ENCODE measurements at regions not wholly inside any gene's neighbourhood (a gene's known extent, or its start where the extent isn't known, plus 50 kb on each side); places are given as distances from the start of the nearest gene placed in this dataset.

DNA sequence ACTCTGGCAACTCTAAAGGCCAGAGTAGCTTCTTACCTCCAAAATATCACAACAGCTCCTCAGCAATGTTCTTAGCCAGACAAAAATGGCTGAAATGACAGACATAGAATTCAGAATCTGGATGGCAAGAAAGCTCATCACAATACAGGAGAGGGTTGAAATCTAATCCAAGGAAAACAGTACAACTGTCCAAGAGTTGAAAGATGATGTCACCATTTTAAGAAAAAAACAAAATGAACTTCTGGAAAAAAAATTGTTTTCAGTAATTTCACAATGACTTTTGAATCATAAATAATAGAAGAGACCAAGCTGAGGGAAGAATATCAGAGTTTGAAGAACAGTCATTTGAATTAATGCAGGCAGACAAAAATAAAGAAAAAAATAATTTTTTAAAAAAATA lies 479.5 kb downstream of the ZWINT start:
- DNase-seq (ENCODE audit: low read depth) = no peak
- no peak overlapping the region for H3K4me3 ChIP-seq (ENCODE audit: low read depth, low read length)
- TF ChIP-seq, protein P1, sequence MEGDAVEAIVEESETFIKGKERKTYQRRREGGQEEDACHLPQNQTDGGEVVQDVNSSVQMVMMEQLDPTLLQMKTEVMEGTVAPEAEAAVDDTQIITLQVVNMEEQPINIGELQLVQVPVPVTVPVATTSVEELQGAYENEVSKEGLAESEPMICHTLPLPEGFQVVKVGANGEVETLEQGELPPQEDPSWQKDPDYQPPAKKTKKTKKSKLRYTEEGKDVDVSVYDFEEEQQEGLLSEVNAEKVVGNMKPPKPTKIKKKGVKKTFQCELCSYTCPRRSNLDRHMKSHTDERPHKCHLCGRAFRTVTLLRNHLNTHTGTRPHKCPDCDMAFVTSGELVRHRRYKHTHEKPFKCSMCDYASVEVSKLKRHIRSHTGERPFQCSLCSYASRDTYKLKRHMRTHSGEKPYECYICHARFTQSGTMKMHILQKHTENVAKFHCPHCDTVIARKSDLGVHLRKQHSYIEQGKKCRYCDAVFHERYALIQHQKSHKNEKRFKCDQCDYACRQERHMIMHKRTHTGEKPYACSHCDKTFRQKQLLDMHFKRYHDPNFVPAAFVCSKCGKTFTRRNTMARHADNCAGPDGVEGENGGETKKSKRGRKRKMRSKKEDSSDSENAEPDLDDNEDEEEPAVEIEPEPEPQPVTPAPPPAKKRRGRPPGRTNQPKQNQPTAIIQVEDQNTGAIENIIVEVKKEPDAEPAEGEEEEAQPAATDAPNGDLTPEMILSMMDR (conservative IDR thresholded peaks at IDR 0.05; ENCODE audit: low read depth, low read length) = no peak

DNA sequence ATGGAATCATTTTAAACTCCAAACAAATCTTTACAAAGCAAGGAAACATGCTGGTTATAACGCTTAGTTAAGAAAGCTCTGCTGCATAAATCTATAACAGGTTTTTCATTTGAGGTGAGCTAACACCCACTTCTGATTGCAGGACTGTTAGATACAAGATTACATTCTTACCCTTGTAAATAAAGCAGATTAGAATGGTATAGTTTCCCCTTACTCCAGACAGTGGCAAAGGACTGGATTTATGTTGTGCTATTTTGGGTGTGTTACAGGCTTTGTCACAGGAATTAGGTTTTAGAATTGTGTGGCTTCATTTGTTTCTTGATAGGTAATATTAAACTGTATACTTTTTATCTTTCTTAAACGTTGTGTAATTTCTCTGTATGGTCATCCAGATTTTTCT lies 487.6 kb downstream of the ZWINT start:
- TF ChIP-seq, protein P1 (conservative IDR thresholded peaks at IDR 0.05; ENCODE audit: low read depth, low read length) = no peak
- H3K4me3 ChIP-seq (ENCODE audit: low read depth, low read length) = no peak overlapping the region
- no peak for DNase-seq (ENCODE audit: low read depth)

DNA sequence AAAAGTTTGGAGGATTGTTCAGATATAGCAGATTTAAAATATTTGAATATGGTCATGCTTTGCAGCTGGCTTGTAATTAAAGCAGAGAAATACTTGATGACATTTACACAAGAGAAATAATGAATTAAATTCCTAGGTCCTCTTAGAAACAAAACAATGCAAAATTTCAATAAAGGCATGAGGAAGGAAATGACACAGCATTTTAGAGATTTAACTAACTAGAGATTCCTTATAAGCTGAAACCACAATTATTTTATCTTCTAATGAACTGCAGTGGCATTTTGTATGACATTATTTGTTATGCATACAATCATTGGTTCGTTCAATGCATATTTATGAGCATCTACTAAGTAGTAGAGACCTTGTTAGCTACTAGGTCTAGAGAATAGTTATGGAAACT lies 490.9 kb downstream of the ZWINT start:
- TF ChIP-seq, protein P1 (conservative IDR thresholded peaks at IDR 0.05; ENCODE audit: low read depth, low read length) = no peak
- DNase-seq (ENCODE audit: low read depth) = no peak
- no peak overlapping the region for H3K4me3 ChIP-seq (ENCODE audit: low read depth, low read length)

DNA sequence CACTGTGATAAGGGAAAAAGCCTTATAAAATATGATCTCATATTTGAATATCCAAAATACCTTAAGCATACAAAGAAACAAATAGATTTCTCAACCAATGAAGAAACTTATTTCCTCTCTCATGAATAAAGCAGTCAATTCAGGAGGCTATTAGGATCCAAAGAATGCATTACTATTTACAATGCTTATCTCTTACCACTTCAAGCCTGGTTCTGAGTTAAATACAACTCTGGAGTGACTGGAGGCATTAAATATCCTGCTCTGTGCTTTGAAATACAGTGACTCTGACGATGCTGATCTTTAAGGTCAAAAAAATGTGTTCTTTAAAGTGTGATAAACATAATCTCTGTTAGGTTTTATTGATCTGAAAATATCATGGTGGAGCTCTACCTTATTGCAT lies 493.2 kb downstream of the ZWINT start:
- TF ChIP-seq, protein P1 (conservative IDR thresholded peaks at IDR 0.05; ENCODE audit: low read depth, low read length) = no peak
- H3K4me3 ChIP-seq (ENCODE audit: low read depth, low read length) = no peak overlapping the region

DNA sequence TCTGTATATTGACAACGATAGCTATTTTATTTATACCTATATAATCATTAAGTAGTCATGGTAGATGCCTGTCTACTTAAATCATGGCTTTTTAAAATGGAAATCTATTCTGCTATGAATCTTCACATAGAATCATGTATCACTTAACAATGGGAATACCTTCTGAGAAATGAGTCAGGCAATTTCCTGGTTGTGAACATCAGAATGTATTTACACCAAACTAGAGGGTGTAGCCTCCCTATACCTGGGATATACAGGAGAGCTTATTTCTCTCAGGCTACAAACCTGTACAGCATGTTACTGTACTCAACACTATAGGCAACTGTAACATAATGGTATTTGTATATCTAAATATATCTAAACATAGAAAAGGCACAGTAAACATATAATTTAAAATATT lies 502.3 kb downstream of the ZWINT start:
- TF ChIP-seq, protein P1 (conservative IDR thresholded peaks at IDR 0.05; ENCODE audit: low read depth, low read length) = no peak
- DNase-seq (ENCODE audit: low read depth) = no peak
- H3K4me3 ChIP-seq (ENCODE audit: low read depth, low read length) = no peak overlapping the region

More for the DNA sequence above, 493.2 kb downstream of the ZWINT start:
- no peak for DNase-seq (ENCODE audit: low read depth)

DNA sequence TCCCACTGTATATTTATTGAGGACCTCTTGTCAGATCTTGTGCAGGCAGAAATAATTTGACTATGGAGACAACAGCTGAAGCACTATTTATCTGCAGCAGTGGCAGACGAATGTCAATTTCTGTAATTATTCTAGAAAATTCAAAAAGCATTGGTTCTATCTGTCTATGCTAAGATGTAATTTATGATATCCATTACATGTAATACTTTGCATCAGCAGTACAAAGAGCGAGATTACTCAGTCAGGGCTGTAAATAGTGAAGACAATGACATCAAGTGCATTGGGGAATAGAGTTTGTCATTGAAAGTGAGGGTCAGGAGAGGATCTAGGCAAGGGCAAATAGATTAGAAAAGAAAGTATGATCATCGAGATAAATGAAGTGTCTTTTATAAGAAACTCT lies 508.2 kb downstream of the ZWINT start:
- TF ChIP-seq, protein P1 (conservative IDR thresholded peaks at IDR 0.05; ENCODE audit: low read depth, low read length) = no peak
- no peak overlapping the region for H3K4me3 ChIP-seq (ENCODE audit: low read depth, low read length)
- DNase-seq (ENCODE audit: low read depth) = no peak

DNA sequence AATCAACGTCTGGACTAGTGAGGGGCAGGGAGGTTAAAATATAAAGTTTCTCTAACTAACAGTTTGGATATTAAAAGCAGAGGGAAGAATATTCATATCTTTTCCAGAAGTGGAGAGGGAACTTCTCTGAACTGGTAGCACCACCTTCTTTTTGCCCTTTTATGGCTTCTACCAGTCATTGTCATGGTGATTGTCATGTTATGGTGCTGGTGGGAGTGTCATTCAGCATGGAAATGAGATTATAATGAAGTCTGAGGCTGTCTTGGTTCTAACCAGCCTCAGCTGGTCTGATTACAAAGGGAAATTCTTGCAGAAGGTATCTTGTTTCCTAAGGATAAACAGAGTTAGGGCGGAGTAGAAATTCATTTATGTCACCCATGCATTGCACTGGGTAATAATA lies 523.8 kb downstream of the ZWINT start:
- TF ChIP-seq, protein P1 (conservative IDR thresholded peaks at IDR 0.05; ENCODE audit: low read depth, low read length) = no peak
- no peak overlapping the region for H3K4me3 ChIP-seq (ENCODE audit: low read depth, low read length)
- DNase-seq (ENCODE audit: low read depth) = no peak

Data from epithelial cell of proximal tubule (primary cell).